GM12878 (cell line): ENCODE measurements at regions not wholly inside any gene's neighbourhood (a gene's known extent, or its start where the extent isn't known, plus 50 kb on each side); places are given as distances from the start of the nearest gene placed in this dataset.

Experiments used
- BACH1 ChIP-seq: fragments of 450-650 bp; IDR thresholded peaks from 2 replicates; pipeline ENCODE4 v1.6.1; 2017; ENCODE audit warnings: mild to moderate bottlenecking, borderline replicate concordance
- BMI1 ChIP-seq: fragments of 450-650 bp; IDR thresholded peaks from 2 replicates; pipeline ENCODE4 v1.6.1; 2016; ENCODE audit warnings: mild to moderate bottlenecking, moderate library complexity, borderline replicate concordance
- CHD4 ChIP-seq: fragments of 200-600 bp; sonication (generic); IDR thresholded peaks from 2 replicates; pipeline ENCODE4 v1.6.1; 2016; ENCODE audit warnings: mild to moderate bottlenecking
- IRF5 ChIP-seq: fragments of 450-650 bp; IDR thresholded peaks from 2 replicates; pipeline ENCODE4 v1.6.1; 2017; ENCODE audit warnings: borderline replicate concordance
- MEF2B ChIP-seq: fragments of 450-650 bp; IDR thresholded peaks from 2 replicates; pipeline ENCODE4 v1.6.1; 2018; ENCODE audit warnings: mild to moderate bottlenecking, moderate library complexity; ENCODE audit not compliant: partially characterized antibody, poor library complexity, severe bottlenecking
- NBN ChIP-seq: fragments of 450-650 bp; IDR thresholded peaks from 2 replicates; pipeline ENCODE4 v1.6.1; 2016
- PAX5 ChIP-seq: IDR thresholded peaks from 2 replicates; pipeline ENCODE4 v1.6.1; 2011; ENCODE audit warnings: low read depth, low read length, borderline replicate concordance
- POLR2AphosphoS2 ChIP-seq: IDR thresholded peaks from 2 replicates; pipeline ENCODE4 v1.6.1; 2011; ENCODE audit warnings: low read depth, mild to moderate bottlenecking, low read length, improper control_type of control experiment, moderate library complexity
- POU2F2 ChIP-seq: IDR thresholded peaks from 3 replicates; pipeline ENCODE4 v1.6.1; 2011; ENCODE audit warnings: low read depth, mild to moderate bottlenecking, low read length, borderline replicate concordance
- RCOR1 ChIP-seq: conservative IDR thresholded peaks from 2 replicates; pipeline ENCODE4 v1.6.1; 2012; ENCODE audit warnings: low read depth, low read length, improper control_type of control experiment
- RFX5 ChIP-seq: IDR thresholded peaks from 2 replicates; pipeline ENCODE4 v1.6.1; 2011; ENCODE audit warnings: low read depth, low read length, improper control_type of control experiment
- SMAD1 ChIP-seq: fragments of 450-650 bp; IDR thresholded peaks from 2 replicates; pipeline ENCODE4 v1.6.1; 2018; ENCODE audit warnings: mild to moderate bottlenecking, low read depth; ENCODE audit not compliant: partially characterized antibody
- STAT3 ChIP-seq: IDR thresholded peaks from 2 replicates; pipeline ENCODE4 v1.6.1; 2011; ENCODE audit warnings: low read depth, low read length, improper control_type of control experiment
- SUPT20H ChIP-seq: IDR thresholded peaks from 2 replicates; pipeline ENCODE4 v1.6.1; 2011; ENCODE audit warnings: low read depth, mild to moderate bottlenecking, low read length, moderate library complexity, borderline replicate concordance; ENCODE audit not compliant: control insufficient read depth
- SUZ12 ChIP-seq: fragments of 200-600 bp; sonication (generic); IDR thresholded peaks from one replicate; pipeline ENCODE4 v1.6.1; 2018; ENCODE audit warnings: antibody characterized with exemption, mild to moderate bottlenecking; ENCODE audit not compliant: unreplicated experiment
- TCF3 ChIP-seq: IDR thresholded peaks from 2 replicates; pipeline ENCODE4 v1.6.1; 2012; ENCODE audit warnings: low read depth, mild to moderate bottlenecking, low read length, borderline replicate concordance; ENCODE audit not compliant: insufficient read depth
- ZNF274 ChIP-seq: IDR thresholded peaks from one replicate; pipeline ENCODE4 v1.8.0; 2011; ENCODE audit not compliant: insufficient read length, insufficient read depth
- ZNF384 ChIP-seq: IDR thresholded peaks from 2 replicates; pipeline ENCODE4 v1.6.1; 2012; ENCODE audit warnings: low read depth, mild to moderate bottlenecking, low read length, improper control_type of control experiment, borderline replicate concordance
- ZNF592 ChIP-seq: fragments of 450-650 bp; IDR thresholded peaks from 2 replicates; pipeline ENCODE4 v1.6.1; 2017; ENCODE audit warnings: mild to moderate bottlenecking, moderate library complexity

GRCh38 chr2:8252997-8253694 is 428.7 kb upstream of the ID2 start (continued):
- TF ChIP-seq SUPT20H, result no peak
- no peak for TF ChIP-seq POLR2AphosphoS2
- peak; percentile 86; the same call in 1 of the 2 replicates for TF ChIP-seq TCF3
- TF ChIP-seq RFX5, result no peak
- TF ChIP-seq IRF5, result no peak
- TF ChIP-seq PAX5, result 0 out of 2 replicates have a peak, but pooled peaks have one; percentile 49
- TF ChIP-seq ZNF384, result no peak
- peak; percentile 79 for TF ChIP-seq NBN
- TF ChIP-seq CHD4, result no peak
- peak; percentile 41; the same call in 1 of the 2 replicates for TF ChIP-seq BACH1
- TF ChIP-seq SUZ12, result no peak
- TF ChIP-seq STAT3, result no peak
- peak; percentile 86 for TF ChIP-seq MEF2B
- TF ChIP-seq POU2F2, result no peak
- TF ChIP-seq BMI1, result peak; percentile 41
- TF ChIP-seq RCOR1, result no peak
- no peak for TF ChIP-seq ZNF274
- no peak for TF ChIP-seq ZNF592
- TF ChIP-seq SMAD1, result no peak
